Sigmoid colon (tissue), 4 donors: ENCODE measurements at regions not wholly inside any gene's neighbourhood (a gene's known extent, or its start where the extent isn't known, plus 50 kb on each side); places are given as distances from the start of the nearest gene placed in this dataset.

Experiments
- EP300 ChIP-seq, 4 donors: sonication (generic); formaldehyde crosslinking; IDR thresholded peaks; one replicate each; pipeline ENCODE4 v1.6.1; 2017; ENCODE audit warnings: antibody characterized with exemption in 4 of 4
- POLR2A ChIP-seq, 2 donors: fragments of 450-650 bp; IDR thresholded peaks; one replicate each; pipeline ENCODE4 v1.6.1; 2016; ENCODE audit warnings: antibody characterized with exemption in 2 of 2, mild to moderate bottlenecking in 2 of 2, moderate library complexity in 2 of 2
- TF ChIP-seq, protein P1 (sequence below), 4 experiments: fragments of 450-650 bp in 3 of 4; fragments of 200-600 bp in 1 of 4; IDR thresholded peaks; one replicate each; pipeline ENCODE4 v1.5.1; 2016 to 2019; ENCODE audit warnings: antibody characterized with exemption in 4 of 4, mild to moderate bottlenecking in 3 of 4, moderate library complexity in 2 of 4

DNA sequence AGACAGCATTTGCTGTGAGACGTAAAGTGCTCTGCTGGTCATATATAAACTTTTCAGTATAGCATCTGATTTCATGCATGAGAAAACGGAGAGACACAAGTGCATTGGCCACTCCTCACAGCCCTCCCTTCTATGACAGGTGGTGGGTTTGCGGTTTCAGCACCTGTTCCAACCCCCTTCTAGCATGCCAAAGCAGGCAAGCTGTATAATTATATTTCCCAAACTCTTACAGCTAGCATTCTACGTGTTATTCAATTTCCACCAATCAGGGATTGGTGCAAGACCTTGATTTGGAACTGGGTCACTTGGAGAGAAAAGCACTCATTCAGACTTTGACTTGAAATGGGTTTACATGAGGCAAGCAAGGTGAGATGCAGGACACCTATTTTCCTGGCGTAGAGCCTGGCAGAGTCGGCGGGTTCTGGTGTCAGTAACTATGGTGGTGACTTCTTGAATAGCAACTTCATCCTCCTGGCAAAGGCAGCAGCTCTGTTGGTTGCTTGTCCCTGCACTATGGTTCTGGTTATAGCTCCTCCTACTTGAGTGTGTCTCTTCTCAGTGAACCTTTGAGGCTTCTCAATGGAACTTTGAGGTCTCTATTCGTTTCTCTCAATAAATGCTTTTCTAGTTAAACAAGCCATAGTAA lies 356.5 kb downstream of the TBL1XR1 start:
- TF ChIP-seq POLR2A (IDR thresholded peaks at IDR 0.05) (no peak), EP300 (IDR thresholded peaks at IDR 0.05) (no peak)
- TF ChIP-seq, protein P1, sequence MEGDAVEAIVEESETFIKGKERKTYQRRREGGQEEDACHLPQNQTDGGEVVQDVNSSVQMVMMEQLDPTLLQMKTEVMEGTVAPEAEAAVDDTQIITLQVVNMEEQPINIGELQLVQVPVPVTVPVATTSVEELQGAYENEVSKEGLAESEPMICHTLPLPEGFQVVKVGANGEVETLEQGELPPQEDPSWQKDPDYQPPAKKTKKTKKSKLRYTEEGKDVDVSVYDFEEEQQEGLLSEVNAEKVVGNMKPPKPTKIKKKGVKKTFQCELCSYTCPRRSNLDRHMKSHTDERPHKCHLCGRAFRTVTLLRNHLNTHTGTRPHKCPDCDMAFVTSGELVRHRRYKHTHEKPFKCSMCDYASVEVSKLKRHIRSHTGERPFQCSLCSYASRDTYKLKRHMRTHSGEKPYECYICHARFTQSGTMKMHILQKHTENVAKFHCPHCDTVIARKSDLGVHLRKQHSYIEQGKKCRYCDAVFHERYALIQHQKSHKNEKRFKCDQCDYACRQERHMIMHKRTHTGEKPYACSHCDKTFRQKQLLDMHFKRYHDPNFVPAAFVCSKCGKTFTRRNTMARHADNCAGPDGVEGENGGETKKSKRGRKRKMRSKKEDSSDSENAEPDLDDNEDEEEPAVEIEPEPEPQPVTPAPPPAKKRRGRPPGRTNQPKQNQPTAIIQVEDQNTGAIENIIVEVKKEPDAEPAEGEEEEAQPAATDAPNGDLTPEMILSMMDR (IDR thresholded peaks at IDR 0.05), result no peak
